SK-N-SH (cell line): ENCODE measurements at regions not wholly inside any gene's neighbourhood (a gene's known extent, or its start where the extent isn't known, plus 50 kb on each side); places are given as distances from the start of the nearest gene placed in this dataset.
A peak's percentile ranks its signal among the peaks of the same experiment; 100 is the strongest.

Source experiments
- CTCF ChIA-PET: fragments of 300-600, 350-600 bp; formaldehyde crosslinking; extraction: SDS; loops from one replicate; lab custom pipeline; 2021; lab: Yijun Ruan, JAX
- POLR2A ChIA-PET: fragments of 350-600 bp; sonication (Branson Sonifier 250); formaldehyde crosslinking; extraction: SDS; loops from one replicate; lab custom pipeline; 2020; ENCODE audit warnings: antibody characterized with exemption, inconsistent platforms; lab: Yijun Ruan, JAX
- DNase-seq: peaks from one replicate; pipeline ENCODE4 v3.0.0; 2012
- H2AFZ ChIP-seq: fragments of 200-600 bp; sonication (generic); 2 replicates; pipeline ENCODE4 v1.8.1; 2016; ENCODE audit warnings: antibody characterized with exemption, mild to moderate bottlenecking, low read depth
- H3F3A ChIP-seq: fragments of 200-600 bp; sonication (generic); replicated peaks from 2 replicates; pipeline ENCODE3; 2016; ENCODE audit warnings: antibody characterized with exemption, mild to moderate bottlenecking; ENCODE audit not compliant: insufficient read depth
- H3K27ac ChIP-seq, 2 experiments: fragments of 200-500 bp in 1 of 2; fragments of 200-600 bp in 1 of 2; sonication (Bioruptor generic) in 1 of 2; sonication (generic), shearing (Covaris generic) in 1 of 2; 2 replicates each; pipeline versions ENCODE4 v1.5.1 to v1.6.1; 2014 to 2016; ENCODE audit warnings: low read depth in 2 of 2, inconsistent platforms in 1 of 2, low read length in 1 of 2, mild to moderate bottlenecking in 1 of 2, mixed read lengths in 1 of 2
- H3K27me3 ChIP-seq: fragments of 200-600 bp; sonication (generic), shearing (Covaris generic); 2 replicates; pipeline ENCODE4 v1.6.1; 2016; ENCODE audit warnings: mixed run types; ENCODE audit not compliant: insufficient read depth
- H3K36me3 ChIP-seq, 2 experiments: fragments of 200-500 bp in 1 of 2; fragments of 200-600 bp in 1 of 2; sonication (Bioruptor generic) in 1 of 2; sonication (generic) in 1 of 2; replicated peaks in 1 of 2; 2 replicates each; pipeline versions ENCODE3 to v1.5.1; 2014 to 2016; ENCODE audit warnings: low read length in 1 of 2, mild to moderate bottlenecking in 1 of 2; ENCODE audit not compliant: insufficient read depth in 2 of 2, control insufficient read depth in 1 of 2
- H3K4me1 ChIP-seq, 2 experiments: fragments of 200-500 bp in 1 of 2; fragments of 200-600 bp in 1 of 2; sonication (Bioruptor generic) in 1 of 2; sonication (generic), shearing (Covaris generic) in 1 of 2; 2 replicates each; pipeline versions ENCODE4 v1.5.1 to v1.6.1; 2014 to 2016; ENCODE audit warnings: low read depth in 1 of 2, low read length in 1 of 2, mixed run types in 1 of 2; ENCODE audit not compliant: insufficient read depth in 2 of 2, control insufficient read depth in 1 of 2
- H3K4me2 ChIP-seq: fragments of 200-600 bp; sonication (generic), shearing (Covaris generic); 2 replicates; pipeline ENCODE4 v1.6.1; 2017; ENCODE audit warnings: mixed run types
- H3K4me3 ChIP-seq, 2 experiments: fragments of 200-500 bp in 1 of 2; fragments of 200-600 bp in 1 of 2; sonication (Bioruptor generic) in 1 of 2; sonication (generic), shearing (Covaris generic) in 1 of 2; 2 replicates each; pipeline versions ENCODE4 v1.5.1 to v1.8.1; 2014 to 2016; ENCODE audit warnings: low read depth in 2 of 2, inconsistent platforms in 1 of 2, low read length in 1 of 2, mild to moderate bottlenecking in 1 of 2, mixed read lengths in 1 of 2, moderate library complexity in 1 of 2
- H3K79me2 ChIP-seq: fragments of 200-600 bp; sonication (generic); 2 replicates; pipeline ENCODE4 v1.8.1; 2017; ENCODE audit warnings: mild to moderate bottlenecking; ENCODE audit not compliant: insufficient read depth
- H3K9ac ChIP-seq: fragments of 200-600 bp; sonication (generic); 2 replicates; pipeline ENCODE4 v1.6.1; 2017; ENCODE audit warnings: mixed run types
- H3K9me2 ChIP-seq: fragments of 200-600 bp; sonication (generic); 2 replicates; pipeline ENCODE4 v1.6.1; 2017; ENCODE audit warnings: mixed run types
- H3K9me3 ChIP-seq: fragments of 200-600 bp; sonication (generic); 2 replicates; pipeline ENCODE4 v1.6.1; 2017; ENCODE audit warnings: mixed run types, mild to moderate bottlenecking, moderate library complexity
- H4K20me1 ChIP-seq: fragments of 200-600 bp; sonication (generic); 2 replicates; pipeline ENCODE4 v1.6.1; 2017; ENCODE audit warnings: mild to moderate bottlenecking, mixed run types; ENCODE audit not compliant: insufficient read depth
- CHD2 ChIP-seq: fragments of 150-350 bp; IDR thresholded peaks from 2 replicates; pipeline ENCODE4 v1.6.1; 2018; ENCODE audit warnings: low read length; ENCODE audit not compliant: partially characterized antibody
- ELF1 ChIP-seq: IDR thresholded peaks from 2 replicates; pipeline ENCODE4 v1.4.0; 2012
- EP300 ChIP-seq, 2 experiments: IDR thresholded peaks; 2 replicates each; pipeline versions ENCODE4 v1.4.0 to v1.6.1; 2012; ENCODE audit warnings: borderline replicate concordance in 1 of 2, low read depth in 1 of 2, low read length in 1 of 2
- EZH2phosphoT487 ChIP-seq: fragments of 200-600 bp; sonication (generic); IDR thresholded peaks from 2 replicates; pipeline ENCODE4 v1.6.1; 2017; ENCODE audit warnings: low read depth, mixed run types, mild to moderate bottlenecking, antibody characterized with exemption, moderate library complexity, borderline replicate concordance
- FOSL2 ChIP-seq: IDR thresholded peaks from 2 replicates; pipeline ENCODE4 v1.4.0; 2012; ENCODE audit warnings: low read depth, mild to moderate bottlenecking, moderate library complexity, borderline replicate concordance
- FOXM1 ChIP-seq: IDR thresholded peaks from 2 replicates; pipeline ENCODE4 v1.4.0; 2012; ENCODE audit warnings: low read depth, mild to moderate bottlenecking
- JUND ChIP-seq: IDR thresholded peaks from 2 replicates; pipeline ENCODE4 v1.4.0; 2012
- MAX ChIP-seq: IDR thresholded peaks from 2 replicates; pipeline ENCODE4 v1.4.0; 2012; ENCODE audit warnings: low read depth
- MXI1 ChIP-seq: IDR thresholded peaks from 2 replicates; pipeline ENCODE4 v1.6.1; 2012; ENCODE audit warnings: mild to moderate bottlenecking, low read depth, low read length, improper control_type of control experiment
- NFIC ChIP-seq: IDR thresholded peaks from 2 replicates; pipeline ENCODE4 v1.4.0; 2012; ENCODE audit warnings: borderline replicate concordance
- PBX3 ChIP-seq: IDR thresholded peaks from 2 replicates; pipeline ENCODE4; 2012
- RAD21 ChIP-seq: IDR thresholded peaks from 2 replicates; pipeline ENCODE4 v1.6.1; 2012; ENCODE audit warnings: mild to moderate bottlenecking, low read length
- RCOR1 ChIP-seq: fragments of 150-350 bp; IDR thresholded peaks from 2 replicates; pipeline ENCODE4 v1.6.1; 2017; ENCODE audit warnings: antibody characterized with exemption, low read length
- SIN3A ChIP-seq: IDR thresholded peaks from 2 replicates; pipeline ENCODE4 v1.6.1; 2012; ENCODE audit warnings: low read depth, mild to moderate bottlenecking, low read length, moderate library complexity, borderline replicate concordance
- SMC3 ChIP-seq: IDR thresholded peaks from 2 replicates; pipeline ENCODE4 v1.6.1; 2012; ENCODE audit warnings: low read depth, low read length, improper control_type of control experiment
- TCF12 ChIP-seq: IDR thresholded peaks from 2 replicates; pipeline ENCODE4 v1.4.0; 2012
- USF1 ChIP-seq: IDR thresholded peaks from 2 replicates; pipeline ENCODE4 v1.4.0; 2012; ENCODE audit warnings: low read depth, borderline replicate concordance
- USF2 ChIP-seq: fragments of 150-350 bp; IDR thresholded peaks from 2 replicates; pipeline ENCODE4 v1.6.1; 2017; ENCODE audit warnings: antibody characterized with exemption, low read length, low read depth, borderline replicate concordance
- WGBS: methylation state at CpG from one replicate; pipeline ENCODE4 v1.1.6; 2017; ENCODE audit warnings: low lambda C conversion rate; 5-methylcytosine and 5-hydroxymethylcytosine counted together

- Histone ChIP-seq H3K79me2 (no peaks in the 10 kb centered on the region), H3F3A (peaks cover 11% of the 10 kb centered on the region), H3K4me2 (peak overlapping the region; percentile 47; the same call in 1 of the 2 replicates), H2AFZ (0 out of 2 replicates have a peak overlapping the region, but pooled peaks have one; percentile 35), H3K36me3 (no peaks in the 10 kb centered on the region), H4K20me1 (no peaks in the 10 kb centered on the region), H3K4me1 (peaks cover 11 to 36% of the 10 kb centered on the region in 2 experiments; a peak in 3 of 4 replicates), H3K4me3 (no peak overlapping the region; a peak in 1 of 4 replicates), H3K27me3 (no peaks in the 10 kb centered on the region), H3K27ac (peak overlapping the region; percentile 50 to 52; a peak in 3 of 4 replicates), H3K9me3 (no peaks in the 10 kb centered on the region), H3K9ac (no peak overlapping the region), H3K9me2 (no peaks in the 10 kb centered on the region)
- ChIA-PET POLR2A (no interaction called here), CTCF (interaction anchor here (1.4 kb wide), 1 partner anchor 139 kb away, joined by 3 read pairs; no protein-coding TSS in a partner anchor)
- no peak for DNase-seq
- TF ChIP-seq FOXM1 (no peak), USF1 (no peak), RAD21 (no peak), CHD2 (no peak), EP300 (IDR thresholded peaks at IDR 0.05; ENCODE audit: borderline replicate concordance in 1 of 2, low read depth in 1 of 2, low read length in 1 of 2) (peak in 1 of 2 experiments; percentile 23; a peak in 1 of 4 replicates), SIN3A (no peak), MAX (no peak), SMC3 (no peak), EZH2phosphoT487 (no peak), ELF1 (no peak), PBX3 (no peak), RCOR1 (no peak), MXI1 (no peak), TCF12 (peak; percentile 56), NFIC (no peak), USF2 (no peak), JUND (peak; percentile 50; the same call in 1 of the 2 replicates), FOSL2 (peak; percentile 76)
- 32% methylated on average over 3 of the region's 3 CpGs for WGBS
Measured at GRCh38 chr16:66131895-66132294, 234.6 kb upstream of the CDH5 start.
